T-helper 1 cell treated with Interleukin-12 subunit alpha and Interleukin-12 subunit beta and Interleukin-4 antibody, amounts not matched to agents 30 μg/mL and 1 μg/mL, for 36 hours (primary cell): ENCODE measurements at regions not wholly inside any gene's neighbourhood (a gene's known extent, or its start where the extent isn't known, plus 50 kb on each side); places are given as distances from the start of the nearest gene placed in this dataset.

Experiments
- H3K27ac Mint-ChIP-seq: one replicate; pipeline ENCODE4 v1.8.0; 2021; ENCODE audit warnings: mild to moderate bottlenecking, mixed read lengths
- H3K27me3 Mint-ChIP-seq: one replicate; pipeline ENCODE4 v1.8.0; 2021; ENCODE audit warnings: low read depth, mixed read lengths
- H3K36me3 Mint-ChIP-seq: one replicate; pipeline ENCODE4 v1.8.0; 2021; ENCODE audit warnings: low read depth, mixed read lengths
- H3K4me1 Mint-ChIP-seq: one replicate; pipeline ENCODE4 v1.8.0; 2021; ENCODE audit warnings: low read depth, mixed read lengths
- H3K4me3 Mint-ChIP-seq: one replicate; pipeline ENCODE4 v1.8.0; 2021; ENCODE audit warnings: mild to moderate bottlenecking, moderate library complexity, mixed read lengths
- H3K9me3 Mint-ChIP-seq: one replicate; pipeline ENCODE4 v1.8.0; 2021; ENCODE audit warnings: mixed read lengths

DNA sequence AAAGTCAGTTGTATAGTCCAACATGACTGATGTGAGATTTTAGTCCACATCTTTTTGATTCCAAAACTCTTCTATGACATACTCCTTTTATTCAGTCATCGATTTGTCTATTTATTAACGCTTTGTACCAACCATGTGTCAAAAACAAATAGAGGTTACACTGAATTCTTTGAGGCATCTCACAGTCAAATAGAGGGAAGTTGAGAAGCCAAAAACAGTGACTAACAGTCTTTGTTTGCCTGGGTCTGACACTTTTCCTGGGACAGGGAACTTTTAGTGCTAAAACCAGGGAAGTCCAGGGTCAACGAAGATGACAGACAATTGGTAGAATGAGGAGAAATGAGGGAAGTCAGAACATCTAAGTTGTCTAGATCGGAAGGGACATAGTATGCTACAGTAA, 169.9 kb upstream of the HS3ST1 start:
- no peaks in the 10 kb centered on the region for H3K36me3 Mint-ChIP-seq
- no peaks in the 10 kb centered on the region for H3K9me3 Mint-ChIP-seq
- H3K4me1 Mint-ChIP-seq: peaks cover 3% of the 10 kb centered on the region
- H3K27me3 Mint-ChIP-seq: no peaks in the 10 kb centered on the region
- H3K4me3 Mint-ChIP-seq: no peak overlapping the region
- no peak overlapping the region for H3K27ac Mint-ChIP-seq

DNA sequence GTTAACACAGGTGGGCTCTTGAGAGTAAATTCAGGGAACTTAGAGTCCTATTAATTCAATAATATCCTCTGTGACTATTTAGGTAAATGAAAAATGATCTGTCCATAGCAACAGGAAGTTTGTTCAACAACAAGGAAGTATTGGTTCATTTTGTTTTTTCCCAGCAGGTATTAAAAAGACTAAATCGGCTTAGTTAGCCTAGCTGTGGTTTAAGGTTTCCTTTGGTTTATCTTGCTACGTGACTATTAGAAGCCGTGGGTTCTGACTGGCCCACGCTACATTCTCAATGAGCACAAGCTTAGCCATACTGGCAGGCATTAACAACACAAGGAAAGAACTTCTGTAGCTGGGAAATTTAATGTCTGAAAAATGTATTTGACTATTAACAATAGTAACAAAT, 168.8 kb upstream of the HS3ST1 start:
- H3K27me3 Mint-ChIP-seq: no peaks in the 10 kb centered on the region
- H3K4me1 Mint-ChIP-seq: peaks cover 3% of the 10 kb centered on the region
- H3K36me3 Mint-ChIP-seq: no peaks in the 10 kb centered on the region
- H3K27ac Mint-ChIP-seq: no peak overlapping the region
- H3K9me3 Mint-ChIP-seq: no peaks in the 10 kb centered on the region
- H3K4me3 Mint-ChIP-seq: no peak overlapping the region

DNA sequence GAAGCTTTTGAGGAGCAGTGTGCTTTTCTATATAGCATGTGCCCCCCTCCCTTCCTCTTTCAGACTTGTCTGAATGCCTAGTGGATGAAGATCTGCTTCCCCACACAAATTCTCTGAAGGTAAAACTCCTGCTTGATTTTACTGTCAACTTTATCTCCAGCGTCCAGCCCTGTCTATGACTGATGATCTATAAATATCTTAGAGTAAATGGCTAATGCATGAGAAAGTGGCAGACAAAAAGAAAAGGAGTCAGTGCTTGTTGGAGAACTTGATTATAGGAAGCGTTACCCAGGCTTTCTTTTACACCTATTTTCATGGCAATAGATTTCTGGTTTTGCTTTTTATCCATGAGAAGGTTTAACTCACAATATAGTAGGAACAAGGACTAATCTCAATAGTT, 168.3 kb upstream of the HS3ST1 start:
- Mint-ChIP-seq H3K4me1 (peaks cover 3% of the 10 kb centered on the region), H3K36me3 (no peaks in the 10 kb centered on the region)

DNA sequence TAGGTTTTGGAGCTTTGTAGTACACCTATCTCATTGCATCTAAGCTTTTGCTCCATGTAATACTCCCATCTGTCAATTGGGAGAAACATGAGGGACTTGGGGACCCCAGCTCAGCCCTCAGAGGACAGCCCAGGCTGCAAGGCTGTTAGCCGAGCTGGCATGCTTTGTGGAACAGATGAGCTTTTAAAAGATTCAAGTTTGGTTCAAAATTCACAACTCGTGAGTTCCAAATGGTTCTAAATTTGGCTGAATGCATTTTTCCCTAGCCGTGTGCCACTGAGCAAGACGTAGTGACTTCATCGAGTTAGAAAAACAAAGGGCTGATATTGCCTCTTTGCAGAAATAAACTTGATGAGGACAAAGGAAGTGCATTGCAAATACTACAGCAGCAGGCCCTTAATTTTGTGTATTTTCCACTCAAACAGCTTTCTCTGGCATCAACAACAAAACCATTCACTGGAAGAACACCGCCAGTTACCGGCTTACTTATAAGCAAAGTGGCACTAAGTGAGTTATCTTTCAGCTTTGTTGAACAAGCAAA, 165.0 kb upstream of the HS3ST1 start:
- H3K9me3 Mint-ChIP-seq: no peaks in the 10 kb centered on the region
- H3K4me1 Mint-ChIP-seq: peaks cover 3% of the 10 kb centered on the region
- H3K4me3 Mint-ChIP-seq: no peak overlapping the region
- no peaks in the 10 kb centered on the region for H3K27me3 Mint-ChIP-seq
- no peaks in the 10 kb centered on the region for H3K36me3 Mint-ChIP-seq
- no peak overlapping the region for H3K27ac Mint-ChIP-seq

More for the DNA sequence above, 168.3 kb upstream of the HS3ST1 start:
- no peaks in the 10 kb centered on the region for H3K27me3 Mint-ChIP-seq
- H3K9me3 Mint-ChIP-seq: no peaks in the 10 kb centered on the region
- H3K4me3 Mint-ChIP-seq: no peak overlapping the region
- H3K27ac Mint-ChIP-seq: no peak overlapping the region

DNA sequence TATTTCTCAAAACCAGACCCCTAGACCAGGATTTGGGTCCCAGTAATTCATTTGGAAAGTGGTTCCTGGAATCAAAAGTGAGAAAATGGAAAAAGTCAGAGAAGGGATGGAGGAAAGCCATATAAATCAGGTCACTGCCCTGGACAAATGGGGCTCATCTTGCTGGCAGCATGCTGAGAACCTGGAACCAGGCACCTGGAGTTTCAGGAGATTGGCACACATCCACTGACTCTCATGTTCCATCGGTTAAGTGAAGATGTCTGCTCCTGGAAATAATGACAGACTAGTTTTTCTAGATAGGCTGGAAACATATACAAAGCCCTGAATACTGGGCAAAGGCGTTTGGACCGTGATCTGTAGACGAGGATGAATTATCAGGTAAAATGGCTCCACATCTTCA, 163.6 kb upstream of the HS3ST1 start:
- Mint-ChIP-seq H3K36me3 (no peaks in the 10 kb centered on the region), H3K9me3 (no peaks in the 10 kb centered on the region), H3K4me1 (no peaks in the 10 kb centered on the region), H3K27me3 (no peaks in the 10 kb centered on the region), H3K27ac (no peak overlapping the region), H3K4me3 (no peak overlapping the region)

DNA sequence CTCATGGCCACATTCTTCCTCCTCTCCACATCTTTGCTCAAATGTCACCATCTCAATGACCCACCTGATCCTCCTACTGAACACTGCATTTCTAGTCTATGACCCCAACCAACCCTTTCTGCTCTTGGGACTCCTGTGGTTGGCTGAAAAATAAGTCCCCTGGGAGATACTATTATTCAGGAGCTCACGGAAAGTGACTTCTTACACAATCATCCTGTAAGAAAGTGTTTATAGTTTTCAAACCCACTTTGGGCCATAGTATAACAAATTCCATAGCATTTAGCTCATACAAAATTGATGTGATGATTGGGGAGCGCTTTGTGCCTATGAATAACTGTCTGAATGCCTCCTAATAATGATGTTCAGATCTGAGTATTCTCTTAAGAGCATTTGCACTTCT, 161.4 kb upstream of the HS3ST1 start:
- Mint-ChIP-seq H3K27ac (no peak overlapping the region), H3K27me3 (no peaks in the 10 kb centered on the region), H3K9me3 (no peaks in the 10 kb centered on the region), H3K4me3 (no peak overlapping the region), H3K4me1 (no peaks in the 10 kb centered on the region), H3K36me3 (no peaks in the 10 kb centered on the region)

DNA sequence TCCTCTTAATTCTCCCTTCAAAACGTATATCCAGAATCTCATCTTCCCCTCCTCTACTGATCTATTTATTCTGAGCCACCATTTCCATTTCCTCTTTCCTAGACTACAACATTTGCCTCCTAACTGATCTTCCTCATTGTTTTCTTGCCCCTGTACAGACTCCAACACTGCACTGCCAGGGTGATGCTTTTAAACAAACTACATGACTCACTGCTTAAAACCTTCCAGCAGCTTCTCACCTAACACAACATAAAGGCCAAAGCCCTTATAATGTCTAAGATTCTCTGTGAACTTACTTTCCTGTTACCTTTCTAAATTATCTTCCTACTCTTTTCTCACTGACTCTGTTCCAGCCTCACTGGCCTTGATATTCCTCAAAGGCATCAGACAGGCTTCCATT, 161.0 kb upstream of the HS3ST1 start:
- Mint-ChIP-seq H3K4me3 (no peak overlapping the region), H3K9me3 (no peaks in the 10 kb centered on the region), H3K4me1 (no peaks in the 10 kb centered on the region), H3K36me3 (no peaks in the 10 kb centered on the region), H3K27ac (no peak overlapping the region), H3K27me3 (no peaks in the 10 kb centered on the region)

DNA sequence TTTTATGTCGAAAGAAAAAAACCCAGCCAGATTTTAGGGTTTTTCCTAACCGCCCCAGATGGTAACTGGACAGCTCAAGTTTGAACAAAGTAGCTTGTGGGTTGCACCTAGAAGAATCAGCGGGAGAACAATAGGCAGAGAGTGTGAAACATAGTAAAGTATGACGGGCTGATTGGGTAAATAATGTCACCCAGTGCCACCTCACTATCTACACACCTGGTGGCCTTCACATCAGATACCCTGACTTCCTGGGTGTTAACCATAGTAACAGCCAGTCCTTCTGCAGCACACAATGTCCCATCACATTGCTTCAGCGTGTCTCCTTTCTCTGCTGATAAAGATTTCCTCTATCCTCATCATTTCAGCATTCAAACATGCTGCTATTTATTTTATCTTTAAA, 159.1 kb upstream of the HS3ST1 start:
- Mint-ChIP-seq H3K4me3 (no peak overlapping the region), H3K36me3 (no peaks in the 10 kb centered on the region), H3K27ac (no peak overlapping the region), H3K27me3 (no peaks in the 10 kb centered on the region), H3K4me1 (no peaks in the 10 kb centered on the region), H3K9me3 (no peaks in the 10 kb centered on the region)

DNA sequence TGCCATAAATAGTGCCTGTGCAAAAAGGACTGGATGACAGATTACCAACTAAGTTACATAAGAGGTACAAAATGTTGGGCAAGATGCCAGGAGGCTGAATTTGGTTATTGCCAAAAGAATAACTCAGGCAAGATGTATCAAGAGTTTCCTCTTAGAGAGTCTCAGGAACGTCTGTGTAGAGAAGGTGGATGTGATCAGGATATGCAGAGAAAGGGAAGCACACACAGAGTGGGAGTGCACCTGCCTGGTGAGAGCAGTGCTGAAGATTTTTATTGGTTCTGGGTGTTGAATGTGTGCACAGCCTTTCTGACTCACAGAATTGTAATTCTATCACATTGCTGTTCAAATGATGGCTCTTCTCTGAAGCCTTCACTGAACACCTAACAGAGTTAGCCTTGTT, 156.8 kb upstream of the HS3ST1 start:
- Mint-ChIP-seq H3K27me3 (no peaks in the 10 kb centered on the region), H3K4me1 (no peaks in the 10 kb centered on the region), H3K4me3 (no peak overlapping the region), H3K36me3 (no peaks in the 10 kb centered on the region), H3K9me3 (peaks cover 6% of the 10 kb centered on the region), H3K27ac (no peak overlapping the region)

DNA sequence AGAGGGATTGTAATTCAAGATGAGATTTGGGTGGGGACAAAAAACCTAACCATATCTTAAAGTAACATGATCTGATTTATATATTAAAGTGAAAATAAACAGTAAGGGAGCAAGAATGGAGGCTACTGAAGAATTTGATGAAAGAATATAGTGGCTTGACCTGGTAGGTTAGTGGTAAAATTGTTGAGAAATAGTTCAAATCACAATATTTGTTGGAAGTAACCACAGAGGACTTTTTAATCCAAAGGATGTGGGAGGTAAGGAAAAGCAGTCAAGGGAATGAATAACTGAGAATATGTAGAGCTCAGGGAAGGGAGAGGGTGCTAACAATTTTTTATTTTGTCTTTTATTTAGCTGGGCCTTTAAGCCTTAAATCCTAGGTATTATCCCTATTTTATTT, 139.8 kb upstream of the HS3ST1 start:
- Mint-ChIP-seq H3K4me3 (no peak overlapping the region), H3K27me3 (no peaks in the 10 kb centered on the region), H3K4me1 (no peaks in the 10 kb centered on the region), H3K27ac (no peak overlapping the region), H3K36me3 (no peaks in the 10 kb centered on the region), H3K9me3 (no peaks in the 10 kb centered on the region)

DNA sequence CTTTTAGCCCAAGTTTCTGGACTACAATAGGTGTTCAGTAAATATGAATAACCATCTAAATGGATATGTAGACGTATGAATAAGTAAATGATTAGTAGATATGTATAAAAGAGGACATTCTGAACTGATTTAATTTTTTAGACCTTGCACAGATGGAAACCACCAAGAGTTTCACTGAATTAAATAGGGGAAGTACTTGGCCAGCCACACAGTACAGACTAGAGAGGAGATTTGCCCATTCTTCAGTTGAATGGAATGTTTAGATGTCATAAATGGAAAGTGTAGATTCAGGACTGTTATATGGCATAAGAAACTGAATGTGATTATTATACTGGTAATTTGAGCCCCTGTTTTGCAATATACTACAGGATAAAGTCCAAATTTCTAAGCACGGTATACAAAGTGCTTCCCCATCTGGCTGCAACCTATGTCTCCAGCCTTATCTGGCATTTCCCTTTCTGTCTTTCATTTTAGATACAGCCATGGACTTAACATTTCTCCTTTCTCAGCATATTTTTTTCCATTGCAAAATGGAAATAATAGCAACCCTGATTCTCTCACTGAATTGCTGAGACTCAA, 137.8 kb upstream of the HS3ST1 start:
- no peak overlapping the region for H3K4me3 Mint-ChIP-seq
- no peaks in the 10 kb centered on the region for H3K36me3 Mint-ChIP-seq
- H3K9me3 Mint-ChIP-seq: no peaks in the 10 kb centered on the region
- H3K27ac Mint-ChIP-seq: no peak overlapping the region
- no peaks in the 10 kb centered on the region for H3K27me3 Mint-ChIP-seq
- no peaks in the 10 kb centered on the region for H3K4me1 Mint-ChIP-seq

DNA sequence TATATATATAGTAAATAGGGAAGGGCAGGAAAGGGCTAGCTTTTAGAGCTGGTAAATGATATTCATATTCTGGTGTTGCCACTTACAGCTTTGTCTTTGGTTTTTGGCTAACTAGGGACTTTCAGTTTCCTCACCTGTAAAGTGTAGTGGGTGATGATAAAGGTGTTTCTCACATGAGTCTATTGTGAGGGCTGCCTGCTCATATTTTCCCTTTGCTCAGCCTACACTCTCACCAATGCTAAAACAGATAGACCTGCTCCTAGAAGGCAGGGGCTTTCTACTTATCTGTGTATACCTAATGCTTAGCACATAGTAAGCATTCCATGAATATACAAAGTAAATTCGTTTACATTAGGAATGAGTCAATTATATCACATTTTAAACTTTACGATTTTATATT, 137.2 kb upstream of the HS3ST1 start:
- Mint-ChIP-seq H3K4me1 (no peaks in the 10 kb centered on the region), H3K27ac (no peak overlapping the region), H3K4me3 (no peak overlapping the region), H3K27me3 (no peaks in the 10 kb centered on the region), H3K36me3 (no peaks in the 10 kb centered on the region), H3K9me3 (no peaks in the 10 kb centered on the region)

DNA sequence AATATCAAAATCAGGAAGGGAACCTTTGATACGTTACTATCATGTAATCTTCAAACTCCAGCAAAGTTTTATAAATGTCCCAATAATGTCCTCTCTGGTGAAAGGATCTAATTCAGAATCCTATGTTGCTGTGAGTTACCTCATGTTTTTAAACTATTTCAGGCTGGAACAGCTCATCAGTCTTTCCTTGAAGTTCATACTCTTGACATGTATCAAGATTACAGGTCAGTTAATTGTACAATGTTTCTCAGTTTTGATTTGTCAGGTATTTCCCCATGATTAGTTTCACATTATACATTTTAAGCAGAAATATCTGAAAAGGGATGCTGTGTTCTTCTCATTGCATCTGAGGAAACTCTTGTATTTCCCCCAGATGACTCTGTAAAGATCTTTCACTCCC, 136.5 kb upstream of the HS3ST1 start:
- no peaks in the 10 kb centered on the region for H3K36me3 Mint-ChIP-seq
- no peaks in the 10 kb centered on the region for H3K9me3 Mint-ChIP-seq

DNA sequence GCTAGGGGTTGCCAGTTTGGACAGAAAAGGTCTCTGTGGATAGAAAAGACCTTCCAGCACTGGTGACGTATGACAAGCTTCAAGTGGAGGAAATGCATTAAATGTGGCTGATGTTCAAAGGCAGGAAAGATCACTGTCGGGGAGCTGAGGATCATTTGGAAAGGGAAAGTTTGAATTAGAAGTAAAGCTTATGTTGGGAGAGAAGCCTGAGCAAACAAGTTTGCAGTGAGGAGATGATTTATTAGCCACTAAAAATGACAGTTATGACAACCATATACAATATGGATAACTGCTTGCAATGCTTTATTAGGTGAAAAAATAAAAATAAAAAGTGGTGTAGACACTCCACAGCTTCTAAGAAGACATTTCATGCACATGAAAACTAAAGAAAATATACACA, 135.3 kb upstream of the HS3ST1 start:
- no peaks in the 10 kb centered on the region for H3K27me3 Mint-ChIP-seq
- no peak overlapping the region for H3K27ac Mint-ChIP-seq
- H3K9me3 Mint-ChIP-seq: no peaks in the 10 kb centered on the region
- no peaks in the 10 kb centered on the region for H3K36me3 Mint-ChIP-seq
- no peaks in the 10 kb centered on the region for H3K4me1 Mint-ChIP-seq
- H3K4me3 Mint-ChIP-seq: no peak overlapping the region

More for the DNA sequence above, 136.5 kb upstream of the HS3ST1 start:
- no peaks in the 10 kb centered on the region for H3K27me3 Mint-ChIP-seq
- H3K27ac Mint-ChIP-seq: no peak overlapping the region
- no peak overlapping the region for H3K4me3 Mint-ChIP-seq
- H3K4me1 Mint-ChIP-seq: no peaks in the 10 kb centered on the region

DNA sequence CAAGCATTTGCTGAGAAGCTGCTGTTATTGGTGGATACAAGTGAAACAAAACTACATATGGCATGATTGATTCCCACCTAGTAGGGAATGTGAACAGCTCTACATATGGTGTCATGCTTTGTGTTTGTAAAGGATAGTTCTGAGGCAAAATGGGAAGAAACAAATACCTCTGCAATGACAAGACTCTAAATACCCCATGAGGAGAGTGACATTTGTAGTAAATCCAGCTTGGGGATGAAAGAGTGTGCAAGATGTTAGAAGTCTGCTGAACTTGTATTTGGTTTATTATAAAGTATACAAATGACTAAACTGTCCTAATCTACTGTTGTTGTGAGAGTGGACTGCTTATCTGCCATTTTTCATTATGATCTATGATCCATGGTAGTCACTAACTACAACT, 120.8 kb upstream of the HS3ST1 start:
- H3K27ac Mint-ChIP-seq: no peak overlapping the region
- H3K36me3 Mint-ChIP-seq: no peaks in the 10 kb centered on the region
- H3K27me3 Mint-ChIP-seq: no peaks in the 10 kb centered on the region
- no peaks in the 10 kb centered on the region for H3K9me3 Mint-ChIP-seq
- H3K4me3 Mint-ChIP-seq: no peak overlapping the region
- no peaks in the 10 kb centered on the region for H3K4me1 Mint-ChIP-seq

DNA sequence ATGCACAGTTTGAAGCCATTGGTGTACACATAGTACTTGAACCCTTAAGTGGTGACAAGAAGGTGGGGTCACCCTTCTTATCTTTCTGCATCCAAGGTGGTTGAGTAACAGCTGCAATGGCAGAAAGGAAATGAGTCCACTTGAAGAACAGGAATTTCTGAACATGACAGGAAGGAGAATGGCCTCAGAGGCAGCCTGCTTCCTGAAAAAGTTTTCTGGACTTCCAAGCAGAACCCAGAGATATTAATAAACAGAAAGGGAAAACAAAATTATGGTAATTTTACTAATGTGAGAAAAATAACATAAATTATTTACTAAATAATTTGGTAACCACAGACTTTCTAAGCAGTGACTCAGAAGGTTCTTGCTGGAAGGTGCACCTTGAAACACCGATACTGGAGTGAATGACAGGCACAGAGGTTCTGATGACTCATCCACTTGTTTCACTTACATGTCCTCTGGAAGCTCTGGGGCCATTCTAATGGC, 119.9 kb upstream of the HS3ST1 start:
- Mint-ChIP-seq H3K27ac (no peak overlapping the region), H3K36me3 (no peaks in the 10 kb centered on the region), H3K27me3 (no peaks in the 10 kb centered on the region), H3K4me1 (no peaks in the 10 kb centered on the region), H3K4me3 (no peak overlapping the region), H3K9me3 (no peaks in the 10 kb centered on the region)
